ENCODE measurements at regions not wholly inside any gene's neighbourhood (a gene's known extent, or its start where the extent isn't known, plus 50 kb on each side); places are given as distances from the start of the nearest gene placed in this dataset.
A peak's percentile ranks its signal among the peaks of the same experiment; 100 is the strongest.

GRCh38 chr4:19547463-19547862 is 704.2 kb upstream of the SLIT2 start:
- Histone ChIP-seq H3K27ac (ENCODE audit: low read depth in 2 of 2, low read length in 2 of 2) (no peak overlapping the region), H3K9me3 (ENCODE audit: control insufficient read depth in 2 of 3, insufficient read depth in 1 of 3, low read length in 3 of 3) (no peaks in the 10 kb centered on the region), H3K9ac (ENCODE audit: low read length in 3 of 3) (no peak overlapping the region), H3K27me3 (ENCODE audit: control insufficient read depth, insufficient read depth, low read length) (no peaks in the 10 kb centered on the region), H3K36me3 (ENCODE audit: control insufficient read depth in 2 of 3, insufficient read depth in 3 of 3, low read length in 3 of 3) (no peaks in the 10 kb centered on the region), H3K4me1 (ENCODE audit: control insufficient read depth in 2 of 3, insufficient read depth in 2 of 3, low read depth in 1 of 3, low read length in 3 of 3) (no peaks in the 10 kb centered on the region), H3K4me3 (ENCODE audit: low read length in 3 of 3) (no peak overlapping the region)
- DNase-seq (no peak), FAIRE-seq (no peak)
- intact Hi-C loops (cut with DNase I), result no loop called here
- no peak for TF ChIP-seq CTCF (IDR thresholded peaks at IDR 0.05; ENCODE audit: borderline replicate concordance, extremely low read depth, insufficient read depth)

GRCh38 chr4:19544446-19545125 is 707.1 kb upstream of the SLIT2 start:
- TF ChIP-seq CTCF (IDR thresholded peaks at IDR 0.05; ENCODE audit: borderline replicate concordance, extremely low read depth, insufficient read depth), result no peak
- intact Hi-C loops (cut with DNase I), result no loop called here
- Histone ChIP-seq H3K36me3 (ENCODE audit: control insufficient read depth in 2 of 3, insufficient read depth in 3 of 3, low read length in 3 of 3) (no peaks in the 10 kb centered on the region), H3K4me1 (ENCODE audit: control insufficient read depth in 2 of 3, insufficient read depth in 2 of 3, low read depth in 1 of 3, low read length in 3 of 3) (no peaks in the 10 kb centered on the region), H3K4me3 (ENCODE audit: low read length in 3 of 3) (no peak overlapping the region), H3K27ac (ENCODE audit: low read depth in 2 of 2, low read length in 2 of 2) (no peak overlapping the region), H3K27me3 (ENCODE audit: control insufficient read depth, insufficient read depth, low read length) (no peaks in the 10 kb centered on the region), H3K9me3 (ENCODE audit: control insufficient read depth in 2 of 3, insufficient read depth in 1 of 3, low read length in 3 of 3) (no peaks in the 10 kb centered on the region), H3K9ac (ENCODE audit: low read length in 3 of 3) (no peak overlapping the region)
- no peak for DNase-seq
- no peak for FAIRE-seq

GRCh38 chr4:19540859-19541540 is 710.7 kb upstream of the SLIT2 start:
- DNase-seq, result peak in 1 of 5 donors; percentile 3
- no peak overlapping the region for H3K4me3 ChIP-seq (ENCODE audit: low read length in 3 of 3)
- H3K27me3 ChIP-seq (ENCODE audit: control insufficient read depth, insufficient read depth, low read length), result no peaks in the 10 kb centered on the region
- H3K36me3 ChIP-seq (ENCODE audit: control insufficient read depth in 2 of 3, insufficient read depth in 3 of 3, low read length in 3 of 3), result no peaks in the 10 kb centered on the region
- no peak for TF ChIP-seq CTCF (IDR thresholded peaks at IDR 0.05; ENCODE audit: borderline replicate concordance, extremely low read depth, insufficient read depth)
- intact Hi-C loops (cut with DNase I), result no loop called here
- H3K27ac ChIP-seq (ENCODE audit: low read depth in 2 of 2, low read length in 2 of 2), result no peak overlapping the region
- no peaks in the 10 kb centered on the region for H3K9me3 ChIP-seq (ENCODE audit: control insufficient read depth in 2 of 3, insufficient read depth in 1 of 3, low read length in 3 of 3)
- FAIRE-seq, result no peak
- no peak overlapping the region for H3K9ac ChIP-seq (ENCODE audit: low read length in 3 of 3)
- no peaks in the 10 kb centered on the region for H3K4me1 ChIP-seq (ENCODE audit: control insufficient read depth in 2 of 3, insufficient read depth in 2 of 3, low read depth in 1 of 3, low read length in 3 of 3)

All from kidney (tissue), 13 donors.